ENCODE measurements at regions not wholly inside any gene's neighbourhood (a gene's known extent, or its start where the extent isn't known, plus 50 kb on each side); places are given as distances from the start of the nearest gene placed in this dataset.
"Not testable (repeated sequence)": the region's sequence is repeated elsewhere in the genome, so short reads cannot be mapped to it uniquely, and the experiment has no call there.

DNA sequence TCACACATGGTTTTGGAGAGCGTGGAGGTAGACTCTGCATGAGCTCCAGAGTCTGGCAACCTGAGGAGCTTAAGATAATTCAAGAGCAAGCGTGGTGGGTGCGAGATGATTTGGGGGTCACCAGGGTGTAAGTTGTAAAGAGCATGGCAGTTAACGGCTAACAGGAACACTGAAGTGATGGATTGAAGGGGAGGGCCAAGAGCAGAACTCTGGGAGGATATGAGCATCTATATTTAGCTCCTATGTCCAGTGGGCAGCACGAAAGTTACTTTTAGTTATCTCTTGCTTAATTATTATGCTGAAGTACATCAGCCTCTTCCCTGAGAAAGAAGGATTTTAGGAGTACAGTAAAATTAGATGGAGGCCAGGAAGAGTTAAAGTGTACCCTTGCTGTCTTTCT, 231.9 kb upstream of the HAND2 start:
- DNase-seq (ENCODE audit: low read depth): no peak

DNA sequence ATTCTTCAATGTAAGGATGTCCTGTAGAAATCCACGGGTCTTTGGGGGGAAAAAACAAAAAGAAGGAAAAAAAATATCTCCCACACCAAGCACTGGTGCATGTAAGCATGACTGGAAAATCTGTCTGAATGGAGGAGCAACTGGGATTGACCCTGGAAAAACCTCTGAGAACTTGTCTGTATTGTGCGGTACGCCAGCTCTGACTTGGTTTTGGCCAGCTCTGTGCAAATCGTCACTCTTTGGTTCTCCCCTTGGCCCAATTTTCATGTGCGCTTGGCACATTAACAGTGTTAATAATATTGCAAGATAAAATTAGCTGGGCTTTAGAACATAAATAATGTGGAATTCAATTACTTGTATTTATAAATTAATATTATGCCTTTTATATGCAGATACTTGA, 231.2 kb upstream of the HAND2 start:
- no peak for DNase-seq (ENCODE audit: low read depth)

DNA sequence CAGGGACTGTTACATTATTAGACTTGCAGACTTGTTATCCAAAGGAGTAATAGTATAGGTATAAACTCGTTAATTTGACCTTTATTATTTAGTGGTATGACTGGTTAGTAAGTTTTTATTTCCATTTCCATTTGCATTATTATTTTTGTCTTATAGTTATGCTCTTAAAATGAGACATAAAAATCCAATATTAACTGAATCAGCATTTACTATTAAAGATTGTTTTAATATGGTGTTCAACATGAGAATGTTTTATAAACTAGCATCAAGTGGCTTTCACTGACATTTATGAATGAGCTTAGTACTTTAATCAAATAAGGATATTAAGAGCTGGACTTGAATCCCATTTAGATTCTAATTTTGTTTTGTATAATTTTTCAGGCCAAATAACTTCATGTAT, 228.1 kb upstream of the HAND2 start:
- no peak for DNase-seq (ENCODE audit: low read depth)

DNA sequence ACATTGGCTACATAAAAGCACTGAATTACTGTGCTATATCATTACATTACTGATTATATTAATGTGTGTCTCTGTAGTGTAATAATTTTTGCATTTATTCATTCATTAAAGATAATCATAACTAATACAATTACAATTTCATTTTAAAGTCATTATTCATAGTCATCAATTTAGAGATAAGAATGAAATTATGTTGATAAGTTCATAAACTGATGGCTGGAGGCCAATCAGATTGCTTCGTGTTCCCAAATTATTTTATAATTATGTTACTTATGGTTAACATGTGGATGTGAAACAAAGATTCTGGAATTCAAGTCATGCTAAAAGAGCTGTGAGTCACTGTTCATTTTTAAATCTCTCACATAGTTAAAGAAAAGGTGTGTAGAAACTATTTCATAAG, 223.4 kb upstream of the HAND2 start:
- no peak for DNase-seq (ENCODE audit: low read depth)

DNA sequence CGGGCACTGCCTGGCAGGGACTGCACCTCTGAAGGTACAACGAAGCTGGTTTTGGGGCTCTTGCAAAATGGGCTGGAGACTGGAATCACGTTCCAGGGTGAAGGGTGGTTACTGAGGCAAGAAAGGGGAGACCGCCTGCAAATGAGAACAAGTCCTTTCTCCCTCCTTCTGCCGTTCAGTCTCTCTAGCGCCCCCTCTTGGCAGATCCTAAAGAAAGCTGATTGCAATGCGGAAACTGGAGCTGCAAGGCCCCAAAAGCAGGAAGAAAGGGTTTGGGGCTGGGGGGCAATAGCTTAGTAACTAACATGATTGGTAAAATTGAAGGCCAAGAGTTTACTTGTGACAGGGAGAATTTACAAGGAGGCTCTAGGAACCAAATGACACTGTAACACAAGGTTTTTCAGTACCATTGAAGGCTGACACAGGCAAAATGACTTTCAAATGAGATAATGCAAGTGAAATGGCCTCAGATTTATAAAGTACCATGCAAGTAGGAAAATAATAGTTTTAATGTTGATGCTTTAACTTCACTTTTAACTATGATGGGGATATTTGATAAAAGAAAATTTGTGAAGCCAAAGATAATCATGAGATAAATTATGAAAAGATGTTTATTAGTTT, 222.7 kb upstream of the HAND2 start:
- DNase-seq (ENCODE audit: low read depth): no peak

DNA sequence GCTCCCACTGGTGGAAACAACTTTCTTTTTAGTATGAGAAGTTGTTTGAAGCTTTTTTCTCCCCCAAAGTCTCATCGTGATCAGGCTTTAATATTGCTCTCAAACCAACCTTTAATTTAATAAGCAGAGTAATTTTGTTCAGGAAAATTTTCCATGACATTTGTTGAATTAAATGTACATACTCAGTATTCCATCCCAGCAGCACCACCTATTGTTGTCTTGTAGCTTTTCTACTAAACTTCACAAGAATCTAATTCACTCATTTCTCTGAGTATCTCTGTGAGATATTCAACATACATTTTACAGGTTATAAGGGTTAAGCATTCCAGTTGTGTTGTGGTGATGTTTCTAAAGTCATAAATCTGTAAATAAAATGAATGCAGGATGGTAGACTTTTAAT, 218.3 kb upstream of the HAND2 start:
- DNase-seq (ENCODE audit: low read depth): no peak

DNA sequence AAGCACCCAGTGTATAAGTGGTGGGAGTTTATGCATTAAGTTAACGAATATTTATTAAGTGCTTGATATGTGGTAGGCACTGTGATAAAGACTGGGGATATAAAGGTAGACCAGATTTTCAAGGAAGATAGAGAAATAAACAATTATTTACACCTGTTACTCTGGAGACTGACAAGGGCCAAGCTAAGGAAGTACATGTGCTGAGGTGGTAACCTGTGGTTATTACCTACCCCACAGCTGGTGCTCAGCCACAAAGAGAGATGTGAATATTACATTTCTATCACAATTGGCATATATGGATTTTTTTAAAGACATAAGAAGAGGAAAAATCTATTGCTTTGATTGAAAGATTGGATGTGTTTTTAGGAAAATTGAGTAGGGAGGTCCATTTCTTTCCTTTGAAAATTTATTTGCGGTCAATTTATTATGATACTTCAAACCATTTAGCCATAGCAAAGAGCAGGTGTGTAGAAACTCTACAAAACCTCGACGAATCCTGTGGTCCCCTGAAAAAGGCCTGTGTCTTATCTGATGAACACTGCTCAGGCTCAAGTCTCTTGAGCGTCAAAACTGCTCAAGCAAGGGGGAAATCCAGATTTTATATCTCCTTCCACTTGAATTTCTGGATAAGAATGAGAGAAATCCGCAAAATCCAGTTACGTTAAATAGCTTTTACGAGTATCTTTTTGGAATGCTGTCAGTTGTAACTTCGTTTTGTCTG, 217.7 kb upstream of the HAND2 start:
- DNase-seq (ENCODE audit: low read depth): no peak

DNA sequence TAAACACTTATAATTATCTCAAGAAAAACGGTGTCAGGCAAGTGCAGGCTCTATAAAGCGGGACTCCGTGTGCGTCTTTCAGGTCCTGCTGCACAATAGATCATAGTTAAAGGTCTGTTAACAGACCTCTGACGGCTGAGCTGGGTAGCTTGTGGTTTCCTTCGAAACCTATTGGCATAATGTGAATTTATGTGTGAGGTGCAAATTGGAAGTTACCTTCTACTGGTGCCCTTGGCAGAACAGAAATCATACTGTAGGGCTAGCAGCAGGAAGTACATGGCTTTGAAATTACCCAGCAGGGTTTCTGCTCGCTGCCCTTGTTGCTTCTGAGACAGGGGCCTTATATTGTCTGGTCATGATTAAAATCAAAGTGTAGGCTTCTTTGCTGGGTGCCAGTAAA, 216.4 kb upstream of the HAND2 start:
- no peak for DNase-seq (ENCODE audit: low read depth)

DNA sequence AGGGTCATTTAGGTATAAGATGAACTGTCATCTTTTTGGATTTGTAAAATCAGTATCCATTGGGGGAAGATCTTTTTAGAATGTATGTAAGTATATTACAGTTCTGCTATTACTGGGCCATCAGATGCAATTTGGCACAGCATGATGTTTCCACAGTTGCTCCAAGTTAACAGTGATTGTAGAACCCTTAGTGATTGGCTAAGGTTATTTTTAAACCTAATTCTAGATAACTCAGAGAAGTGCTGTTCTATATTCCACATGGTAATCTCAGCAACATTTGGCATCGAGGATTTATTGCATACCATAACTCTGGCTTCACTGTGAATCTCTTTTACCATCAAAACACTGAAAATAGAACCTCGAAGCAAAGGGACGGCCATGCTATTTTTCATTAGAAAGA, 215.7 kb upstream of the HAND2 start:
- no peak for DNase-seq (ENCODE audit: low read depth)

DNA sequence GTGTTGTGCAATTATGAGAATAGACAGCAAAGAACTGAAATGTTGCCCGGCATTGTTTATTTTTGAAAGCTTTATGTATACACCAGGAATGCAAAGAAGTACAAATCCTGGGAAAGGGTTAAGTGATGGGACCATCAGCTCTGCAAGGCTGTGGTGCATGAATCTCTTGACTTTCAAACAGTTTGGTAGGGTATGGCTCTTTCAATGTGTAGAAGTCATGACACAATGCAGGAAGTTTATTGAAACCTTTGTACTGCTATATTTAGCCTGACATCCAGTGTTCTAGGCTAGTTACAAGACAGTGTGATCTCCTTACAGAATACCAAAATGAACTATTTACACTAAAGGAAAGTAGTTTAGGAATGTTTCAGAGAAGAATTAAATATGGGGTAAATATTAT, 206.8 kb upstream of the HAND2 start:
- DNase-seq (ENCODE audit: low read depth): no peak

DNA sequence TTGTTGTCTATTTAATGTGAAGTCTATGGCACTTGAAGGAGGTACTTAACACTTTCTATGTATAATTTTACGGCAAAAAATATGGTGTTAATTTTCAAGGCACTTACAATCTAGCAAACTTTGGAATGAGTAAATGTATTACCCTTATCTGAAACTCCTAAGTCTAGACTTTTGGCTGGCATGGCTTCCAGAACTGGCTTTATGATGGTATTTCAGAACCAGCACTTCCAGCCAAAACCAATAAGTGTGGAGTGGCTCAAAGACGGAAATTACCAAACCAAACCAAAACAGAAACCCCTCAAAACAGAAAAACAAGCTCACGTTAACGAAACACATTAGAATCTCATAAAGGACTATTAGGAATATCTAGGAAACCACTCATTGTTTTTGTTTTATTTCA, 205.6 kb upstream of the HAND2 start:
- no peak for DNase-seq (ENCODE audit: low read depth)

DNA sequence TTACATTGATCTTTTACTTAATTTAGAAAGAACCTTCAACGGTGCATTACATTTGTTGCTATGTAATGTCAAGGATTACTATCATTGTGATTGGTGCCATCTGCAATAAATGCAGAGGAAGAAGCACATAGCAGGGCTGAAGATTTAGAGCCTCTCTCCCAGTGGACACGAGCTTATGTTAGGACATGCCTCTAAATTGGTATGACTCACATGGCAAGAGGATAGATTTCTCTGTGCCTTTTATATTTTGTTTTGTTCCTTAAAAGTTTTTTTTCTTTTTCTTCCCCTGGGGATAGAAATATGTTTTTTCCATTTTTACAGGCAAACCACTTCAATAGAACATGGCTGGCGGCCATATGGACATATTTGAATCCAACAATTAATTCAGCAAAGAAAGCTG, 205.0 kb upstream of the HAND2 start:
- peak; percentile 21 for DNase-seq (ENCODE audit: low read depth)

DNA sequence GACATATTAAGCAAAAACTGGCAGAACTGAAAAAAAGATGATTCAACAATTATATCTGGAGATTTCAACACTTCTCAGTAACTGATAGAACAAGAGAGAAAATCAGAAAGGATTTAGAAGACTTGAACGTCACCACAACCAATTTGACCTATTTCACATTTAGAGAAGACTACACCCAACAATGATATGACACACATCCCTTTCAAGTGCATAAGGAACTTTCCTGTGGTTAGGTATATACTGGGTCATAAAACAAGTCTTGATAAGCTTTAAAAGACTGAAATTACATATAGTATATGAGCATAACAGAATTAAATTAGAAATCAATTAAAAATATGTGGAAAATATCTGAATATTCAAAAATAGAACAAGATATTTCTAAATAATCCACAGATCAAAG, 201.2 kb upstream of the HAND2 start:
- DNase-seq (ENCODE audit: low read depth): no peak

DNA sequence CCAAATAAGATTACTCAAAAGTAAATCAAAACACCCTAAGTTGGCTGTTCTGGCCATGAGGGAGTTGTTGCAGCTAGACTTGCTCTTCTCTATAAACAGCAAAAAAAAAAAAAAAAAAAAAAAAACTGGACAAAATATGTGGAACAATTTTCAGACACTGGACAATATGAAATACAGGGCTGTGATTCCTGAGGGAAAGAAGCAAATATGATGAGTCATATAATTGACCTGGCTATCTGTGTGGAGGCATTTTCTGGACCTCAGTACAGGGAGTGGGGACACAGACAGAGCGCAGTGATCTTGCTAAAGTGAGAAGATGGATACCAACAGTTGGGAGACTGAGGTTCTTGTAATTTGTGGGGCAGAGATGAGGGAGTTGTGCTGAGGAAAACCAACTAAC, 192.0 kb upstream of the HAND2 start:
- DNase-seq (ENCODE audit: low read depth): no peak

DNA sequence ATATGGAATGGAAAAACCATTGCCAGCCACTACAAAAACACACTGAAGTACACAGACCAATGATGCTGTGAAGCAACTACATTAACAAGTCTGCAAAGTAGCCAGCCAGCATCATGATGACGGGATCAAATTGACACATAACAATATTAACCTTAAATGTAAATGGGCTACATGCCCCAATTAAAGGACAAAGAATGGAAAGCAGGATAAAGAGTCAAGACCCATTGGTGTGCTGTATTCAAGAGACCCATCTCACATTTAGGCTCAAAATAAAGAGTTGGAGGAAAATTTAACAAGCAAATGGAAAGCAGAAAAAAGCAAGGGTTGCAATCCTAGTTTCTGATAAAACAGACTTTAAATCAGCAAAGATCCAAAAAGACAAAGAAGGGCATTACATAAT, 188.5 kb upstream of the HAND2 start:
- DNase-seq (ENCODE audit: low read depth): not testable (repeated sequence)

DNA sequence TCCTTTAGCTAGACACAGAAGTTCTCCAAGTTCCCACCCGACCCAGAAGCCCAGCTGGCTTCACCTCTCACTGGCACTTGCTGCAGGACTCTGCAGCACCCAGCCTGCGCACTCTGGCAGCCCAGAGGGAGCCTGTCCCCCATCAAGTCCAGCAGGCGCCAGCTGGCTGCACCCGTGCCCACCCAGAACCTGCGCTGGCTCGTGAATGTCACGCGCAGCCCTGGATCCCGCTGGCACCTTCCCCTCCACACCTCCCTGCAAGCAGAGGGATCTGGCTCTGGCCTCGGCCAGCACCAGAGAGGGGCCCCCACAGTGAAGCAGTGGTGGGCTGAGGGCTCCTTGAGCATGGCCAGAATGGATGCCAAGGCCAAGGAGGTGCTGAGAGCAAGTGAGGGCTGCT, 187.6 kb upstream of the HAND2 start:
- no peak for DNase-seq (ENCODE audit: low read depth)

DNA sequence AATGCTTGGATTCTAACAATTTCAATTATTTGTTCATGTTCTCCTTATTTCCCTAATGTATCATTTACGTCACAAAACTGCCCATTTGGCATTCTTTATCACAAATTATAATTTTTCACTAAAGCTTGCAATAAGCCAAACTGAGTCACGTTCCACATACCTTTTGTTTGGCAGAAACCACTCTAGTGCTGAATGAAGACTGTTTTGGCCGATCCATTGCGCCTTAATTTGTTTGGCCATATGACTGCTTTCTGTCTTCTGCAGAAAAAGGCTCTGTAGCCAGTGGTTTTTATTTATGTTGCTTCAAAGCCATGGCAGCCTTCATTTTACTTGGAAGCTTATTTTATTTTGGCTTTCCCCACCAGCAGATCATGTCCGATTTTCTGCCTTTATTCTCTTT, 184.4 kb upstream of the HAND2 start:
- DNase-seq (ENCODE audit: low read depth): no peak

DNA sequence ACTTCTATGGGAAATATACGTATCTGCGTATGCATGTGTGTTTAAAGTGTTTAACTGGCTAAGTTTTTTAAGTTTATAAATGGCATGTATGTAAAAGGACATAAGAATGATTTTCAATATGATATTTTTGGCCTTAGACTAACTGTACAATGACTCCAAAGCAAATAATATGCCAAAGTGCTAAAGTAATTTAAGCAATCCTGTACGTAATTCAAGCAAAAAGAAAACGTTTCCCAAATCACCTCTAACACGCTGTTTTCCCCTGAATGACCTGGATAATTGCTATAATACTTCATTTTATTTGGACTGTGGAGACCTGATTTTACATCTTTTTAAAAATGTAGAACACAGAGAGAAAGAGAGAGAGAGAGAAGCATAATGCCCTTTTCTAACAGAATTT, 183.0 kb upstream of the HAND2 start:
- no peak for DNase-seq (ENCODE audit: low read depth)

DNA sequence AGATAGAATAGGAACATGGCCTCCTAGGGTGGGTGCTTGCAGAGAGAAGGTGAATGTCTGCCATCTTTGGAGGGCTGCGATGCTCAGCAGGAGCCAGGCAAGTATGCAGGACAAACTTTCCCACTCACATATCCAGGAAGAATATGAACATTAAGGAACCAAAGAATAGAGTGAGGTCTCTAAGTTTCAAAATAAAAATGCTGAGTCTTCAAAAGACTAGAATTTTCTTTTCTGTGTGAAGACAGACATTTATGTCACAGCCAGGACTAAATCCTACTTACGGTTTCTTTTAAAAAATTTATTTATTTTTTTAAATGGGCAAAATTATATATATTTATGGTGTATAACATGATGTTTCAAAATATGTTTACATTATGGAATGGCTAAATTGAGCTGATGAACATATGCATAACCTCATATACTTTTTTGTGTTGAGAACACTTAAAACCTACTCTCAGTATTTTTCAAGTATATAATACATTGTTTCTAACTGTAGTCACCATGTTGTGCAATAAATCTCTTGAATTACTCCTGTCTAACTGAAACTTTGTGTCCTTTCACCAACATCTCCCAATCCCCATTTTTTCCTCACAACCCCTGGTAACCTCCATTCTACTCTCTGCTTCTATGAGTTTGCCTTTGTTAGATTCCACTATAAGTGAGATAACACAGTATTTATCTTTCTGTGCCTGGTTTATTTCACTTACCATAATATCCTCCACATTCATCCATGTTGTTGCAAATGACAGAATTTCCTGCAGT, 177.8 kb upstream of the HAND2 start:
- no peak for DNase-seq (ENCODE audit: low read depth)

DNA sequence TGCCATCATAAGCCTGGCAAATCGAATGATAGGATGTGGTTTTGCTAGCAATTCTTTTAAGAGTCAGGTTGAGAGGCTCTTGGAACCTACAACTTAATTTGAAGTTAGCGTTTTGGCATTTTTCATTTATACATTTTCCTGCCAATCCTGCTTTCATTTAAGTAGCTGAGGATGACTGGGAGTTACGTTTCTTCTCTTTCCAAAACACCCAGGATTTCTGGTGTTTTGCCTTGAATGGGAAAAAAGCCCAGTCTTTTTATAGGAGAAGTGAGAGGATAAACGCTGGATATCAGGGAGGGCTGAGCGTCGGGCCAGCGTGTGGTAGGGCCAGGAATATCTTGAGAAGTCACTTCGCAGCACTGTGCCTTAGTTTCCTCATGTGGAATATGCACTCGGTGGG, 174.2 kb upstream of the HAND2 start:
- no peak for DNase-seq (ENCODE audit: low read depth)

DNA sequence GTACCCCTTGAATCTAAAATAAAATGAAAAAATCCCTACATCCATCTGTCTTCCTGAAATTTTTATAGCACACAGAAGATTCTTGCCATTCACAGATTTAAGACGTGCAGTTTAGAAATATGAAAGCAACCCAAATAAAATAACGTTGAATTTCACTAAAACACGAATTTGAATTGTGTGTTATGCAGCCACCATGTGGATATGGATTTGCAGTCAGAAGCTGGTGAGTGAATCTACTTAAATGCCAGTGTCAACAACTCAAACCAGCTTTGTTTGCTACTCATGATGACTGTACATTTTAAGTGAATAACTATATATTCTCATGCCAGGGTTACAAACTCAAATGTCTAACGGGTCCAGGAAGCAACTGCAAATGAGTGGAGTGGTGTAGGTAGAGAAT, 173.0 kb upstream of the HAND2 start:
- peak; percentile 9 for DNase-seq (ENCODE audit: low read depth)

DNA sequence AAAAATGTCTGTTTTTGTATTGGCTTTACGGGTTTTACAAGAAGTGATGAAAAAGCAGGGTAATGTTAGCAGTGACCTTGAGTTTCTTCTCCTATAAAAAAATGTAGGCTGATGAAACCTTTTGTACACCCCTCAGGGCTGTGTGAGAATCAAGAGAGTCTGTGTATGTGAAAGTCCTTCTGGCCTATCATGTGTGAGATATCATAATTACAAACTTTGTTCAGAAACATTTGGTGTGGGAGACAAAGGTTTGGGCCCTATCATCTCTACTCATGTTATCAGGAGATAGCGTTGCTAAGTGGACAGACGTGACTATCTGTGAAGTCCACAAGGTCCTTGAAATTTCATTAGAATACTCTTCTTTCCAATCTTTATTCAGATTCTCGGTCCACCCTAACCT, 170.6 kb upstream of the HAND2 start:
- DNase-seq (ENCODE audit: low read depth): no peak

DNA sequence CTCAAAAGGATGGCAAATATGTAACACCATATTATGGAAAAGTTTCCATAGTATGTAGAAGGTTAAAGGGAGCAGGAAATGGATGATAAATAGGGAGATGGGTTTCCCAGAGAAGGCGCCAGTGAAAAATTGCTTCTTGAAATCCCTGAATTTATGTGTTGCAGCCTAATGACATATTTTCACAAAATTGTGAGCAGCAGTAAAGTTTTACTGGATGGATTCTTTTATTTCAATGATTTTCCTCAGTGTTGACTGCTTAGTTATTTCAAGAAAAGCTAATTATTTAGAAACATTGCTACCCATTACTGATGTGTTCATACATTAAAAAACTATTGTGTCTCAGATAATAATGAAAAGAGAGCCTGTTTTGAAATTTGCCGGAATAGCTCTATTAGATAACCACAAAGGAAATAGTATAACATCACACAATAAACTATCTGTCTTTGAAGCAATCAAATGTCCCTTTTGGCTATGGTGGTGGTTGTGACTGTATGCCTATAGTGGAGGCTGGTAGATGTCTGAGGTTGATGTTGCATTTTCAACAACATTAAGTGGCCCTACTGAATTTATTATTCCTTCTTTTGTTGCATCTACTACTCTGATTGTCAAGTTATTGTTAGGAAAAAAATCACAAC, 169.9 kb upstream of the HAND2 start:
- no peak for DNase-seq (ENCODE audit: low read depth)

All from stromal cell of bone marrow (primary cell).